GM19193 (cell line): ENCODE measurements at regions not wholly inside any gene's neighbourhood (a gene's known extent, or its start where the extent isn't known, plus 50 kb on each side); places are given as distances from the start of the nearest gene placed in this dataset.

ENCODE experiments used
- POLR2A ChIP-seq: IDR thresholded peaks from 4 replicates; pipeline ENCODE4 v1.6.1; 2011; ENCODE audit not compliant: insufficient read depth, insufficient read length; ENCODE audit errors: extremely low read depth

DNA sequence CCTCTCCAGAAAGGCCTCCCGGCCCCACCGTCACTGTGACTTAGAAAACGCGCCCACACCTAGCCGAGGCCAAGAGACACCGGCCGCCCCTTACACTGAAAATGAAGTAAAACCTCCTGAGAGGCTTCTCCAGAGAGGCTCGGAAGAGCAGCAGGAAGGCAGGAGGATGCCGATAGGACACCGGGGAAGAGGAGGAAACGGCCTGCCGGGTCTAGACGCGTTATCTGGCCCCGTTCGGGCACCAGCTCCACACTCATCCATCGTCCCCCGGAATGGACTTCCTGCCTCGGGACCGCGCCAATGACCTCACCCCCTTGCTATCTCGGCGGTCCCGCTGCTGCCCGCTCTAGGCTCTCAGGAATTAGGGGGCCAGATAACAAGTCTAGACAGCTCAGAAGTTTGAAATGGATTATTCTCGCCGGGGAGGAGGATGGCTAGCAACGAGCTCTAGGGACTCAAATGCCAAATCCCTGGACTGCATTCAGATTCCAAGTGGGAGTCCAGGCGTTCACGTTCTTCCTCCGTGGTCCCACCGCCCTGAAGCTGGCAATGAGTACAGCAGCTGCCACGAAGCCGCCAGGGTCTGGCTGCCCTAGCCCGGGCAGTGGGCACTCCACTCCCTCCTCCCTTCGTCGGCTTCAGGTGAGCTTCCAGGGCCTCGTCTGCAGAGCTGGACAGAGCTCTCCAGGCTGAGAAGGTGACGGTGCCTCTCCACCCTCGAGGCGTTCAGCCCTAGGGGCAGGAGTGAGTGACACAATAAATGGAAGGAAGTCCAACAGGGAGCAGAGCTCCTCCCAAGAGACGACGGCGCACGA, 350.9 kb downstream of the FOXL1 start:
- no peak for TF ChIP-seq POLR2A

DNA sequence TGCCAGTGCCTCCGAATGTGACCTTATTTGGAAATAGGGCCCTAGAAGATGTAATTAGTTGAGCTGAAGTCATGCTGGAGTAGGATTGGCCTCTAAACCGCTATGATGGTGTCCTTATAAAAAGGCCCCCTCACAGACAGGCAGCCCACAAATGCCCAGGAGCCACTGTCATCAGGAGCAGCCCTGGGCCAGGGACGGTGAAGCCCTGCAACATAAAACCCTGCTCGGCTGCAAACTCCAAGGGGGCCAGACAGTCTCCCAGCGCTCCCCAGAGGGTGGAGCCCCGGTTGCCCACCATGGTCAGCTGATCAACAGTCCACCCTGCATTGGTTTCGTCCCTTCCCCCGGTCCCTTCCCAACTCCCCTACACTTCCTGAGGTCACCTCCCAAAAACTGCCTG, 351.7 kb downstream of the FOXL1 start:
- no peak for TF ChIP-seq POLR2A

DNA sequence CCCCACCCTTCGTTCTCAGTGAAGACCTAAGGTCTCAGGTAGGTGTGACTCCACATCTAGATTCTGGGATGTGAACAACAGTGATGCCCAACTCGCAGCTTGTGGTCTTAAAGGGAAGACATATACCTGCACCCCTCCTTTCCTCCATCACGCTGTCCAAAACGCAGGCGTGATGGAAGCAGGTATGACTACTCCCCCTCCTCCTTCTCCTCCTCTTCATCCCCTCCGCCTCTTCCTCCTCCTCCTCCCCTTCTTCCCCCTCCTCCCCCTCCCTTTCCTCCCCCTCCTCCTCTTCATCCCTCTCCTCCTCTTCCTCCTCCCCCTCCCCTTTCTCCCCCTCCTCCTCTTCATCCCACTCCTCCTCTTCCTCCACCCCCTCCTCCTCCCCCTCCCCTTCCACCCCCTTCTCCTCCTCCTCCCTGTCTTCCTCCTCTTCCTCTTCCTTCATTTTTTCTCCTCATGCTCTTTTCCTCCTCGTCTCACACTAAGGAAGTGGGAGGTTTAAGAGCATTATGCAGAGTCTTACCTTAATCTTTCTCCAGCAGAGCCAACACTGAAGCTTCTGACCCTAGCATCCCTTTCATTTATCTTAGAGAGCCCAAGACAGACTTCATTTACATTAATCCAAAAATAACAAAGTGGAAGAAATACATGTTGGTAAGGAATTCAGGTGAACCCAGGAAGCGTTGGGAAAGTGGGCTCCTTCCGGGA, 352.5 kb downstream of the FOXL1 start:
- no peak for TF ChIP-seq POLR2A

DNA sequence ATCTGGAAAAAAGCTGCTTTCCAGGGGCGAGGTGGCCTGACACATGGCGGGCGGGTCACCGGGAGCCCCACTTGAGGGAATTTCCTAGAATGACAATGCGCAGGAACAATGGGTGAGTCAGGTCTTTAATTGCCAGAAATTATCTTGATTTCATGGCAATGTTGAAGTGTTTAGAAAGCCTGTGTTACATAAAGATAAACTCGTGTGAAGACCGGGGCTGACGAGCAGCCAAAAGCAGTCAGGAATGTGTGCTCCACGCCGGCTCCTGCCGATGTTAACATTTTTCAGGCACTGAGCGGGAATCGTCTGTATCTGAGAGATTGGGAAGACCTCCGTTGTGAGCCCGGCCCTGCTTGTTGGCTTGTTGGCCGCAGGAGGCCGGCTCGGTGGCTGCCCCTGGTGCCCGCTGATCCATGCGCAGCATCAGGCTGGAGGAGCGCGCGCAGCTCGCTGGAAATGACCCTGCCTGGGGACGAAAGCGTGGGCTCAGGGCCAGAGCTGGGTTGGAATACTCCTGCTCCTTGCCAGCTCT, 353.1 kb downstream of the FOXL1 start:
- no peak for TF ChIP-seq POLR2A

DNA sequence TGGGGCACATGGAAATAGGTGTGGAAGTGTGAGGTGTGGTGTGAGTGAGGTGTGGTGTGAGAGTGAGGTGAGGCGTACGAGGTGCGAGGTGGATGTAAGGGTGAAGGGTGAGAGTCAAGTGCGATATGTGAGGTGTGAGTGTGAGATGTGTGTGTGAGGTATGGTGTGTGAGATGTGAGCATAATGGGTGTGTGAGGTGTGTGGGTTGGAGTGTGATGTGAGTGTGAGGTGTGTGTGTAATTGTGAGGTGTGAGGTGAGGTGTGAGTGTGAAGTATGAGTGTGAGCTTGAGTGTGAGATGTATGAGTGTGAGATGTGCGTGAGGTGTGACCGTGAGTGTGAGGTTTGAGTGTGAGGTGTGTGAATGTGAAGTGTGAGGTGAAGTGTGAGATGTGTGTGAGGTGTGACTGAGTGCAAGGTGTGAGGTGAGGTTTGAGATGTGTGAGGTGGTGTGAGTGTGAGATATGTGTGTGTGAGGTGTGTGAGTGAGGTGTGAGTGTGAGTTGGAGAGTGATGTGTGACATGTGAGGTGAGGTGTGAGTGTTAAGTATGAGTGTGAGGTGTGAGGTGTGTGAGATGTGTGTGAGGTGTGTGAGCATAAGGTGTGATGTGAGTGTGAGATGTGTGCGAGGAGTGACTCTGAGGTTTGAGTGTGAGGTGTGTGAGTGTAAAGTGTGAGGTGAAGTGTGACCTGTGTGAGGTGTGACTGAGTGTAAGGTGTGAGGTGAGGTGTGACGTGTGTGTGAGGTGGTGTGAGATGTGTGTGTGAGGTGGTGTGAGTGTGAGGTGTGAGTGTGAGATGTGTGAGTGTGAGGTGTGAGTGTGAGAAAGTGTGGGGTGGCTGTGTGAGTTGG, 354.0 kb downstream of the FOXL1 start:
- TF ChIP-seq POLR2A: no peak

DNA sequence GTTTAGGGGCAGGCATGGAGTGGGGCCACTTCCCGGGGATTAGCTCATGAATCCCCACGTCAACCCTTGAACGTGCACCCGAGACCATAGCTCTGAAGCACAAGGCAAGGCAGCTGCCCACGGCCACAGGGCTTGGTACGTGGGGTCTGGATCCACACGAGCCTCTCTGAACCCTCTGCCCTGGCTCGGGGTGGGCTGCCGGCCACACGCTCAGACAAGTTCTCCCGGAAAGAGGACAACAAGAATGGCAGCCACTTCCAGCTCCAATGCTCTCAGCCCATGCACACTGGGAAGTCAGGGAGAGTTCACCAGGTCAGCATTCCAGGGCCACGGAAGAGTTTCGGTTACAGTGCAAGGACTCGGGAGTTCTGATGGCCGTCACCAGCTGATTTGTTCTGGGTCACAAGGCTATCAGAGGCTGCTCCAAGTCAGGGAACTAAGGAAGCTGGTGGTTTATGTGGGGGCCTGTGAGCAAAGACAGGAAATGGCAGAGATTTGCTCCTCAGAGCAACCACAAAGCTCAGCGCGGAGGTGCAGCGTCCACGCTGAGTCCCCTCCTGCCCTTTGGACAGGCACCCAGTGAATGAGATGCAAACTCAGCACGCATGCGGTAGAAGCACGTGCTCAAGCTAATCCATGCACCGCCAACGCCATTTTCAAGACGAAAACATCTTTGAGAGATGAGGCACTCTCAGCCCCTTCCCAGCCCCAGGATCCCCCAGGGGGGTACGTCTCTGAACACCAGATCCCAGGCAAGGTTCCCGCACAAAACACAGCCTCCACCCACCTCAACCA, 356.4 kb downstream of the FOXL1 start:
- TF ChIP-seq POLR2A: no peak

DNA sequence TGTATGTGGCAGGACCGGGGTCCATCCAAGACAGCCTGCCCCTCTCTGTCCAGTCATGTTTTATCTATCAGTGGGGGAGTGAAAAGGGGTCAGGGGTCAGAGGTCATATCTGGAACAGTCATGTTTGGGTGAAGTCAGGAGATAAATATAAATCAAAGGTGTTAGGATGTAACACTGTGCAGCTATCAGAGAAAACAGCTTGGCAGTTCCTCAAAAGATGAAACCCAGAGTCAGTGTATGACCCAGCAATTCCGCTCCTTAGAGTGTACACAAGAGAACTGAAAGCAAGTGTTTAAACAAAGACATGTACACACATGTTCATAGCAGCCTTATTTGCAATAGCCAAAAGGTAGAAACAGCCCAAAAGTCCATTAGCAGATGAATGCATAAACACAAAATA, 361.3 kb downstream of the FOXL1 start:
- no peak for TF ChIP-seq POLR2A

DNA sequence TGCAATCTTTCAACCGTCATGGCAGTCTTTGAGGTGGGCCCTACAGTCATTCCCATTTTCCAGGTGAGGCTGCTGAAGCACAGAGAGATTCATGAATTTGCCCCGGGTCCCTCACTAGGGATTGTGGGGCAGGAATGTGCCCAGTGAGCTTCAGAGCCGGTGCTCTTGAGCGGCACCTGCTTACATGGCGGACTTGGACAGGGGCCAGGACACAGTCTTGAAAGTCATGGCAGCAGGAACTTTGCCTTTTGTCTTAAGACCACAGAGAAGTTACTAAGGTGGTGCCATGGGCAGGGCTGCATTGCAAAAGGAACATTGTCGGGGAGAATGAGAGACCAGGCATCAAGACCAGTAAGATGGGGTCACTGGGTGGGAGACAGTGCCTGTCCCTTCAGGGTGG, 363.4 kb downstream of the FOXL1 start:
- TF ChIP-seq POLR2A: no peak

DNA sequence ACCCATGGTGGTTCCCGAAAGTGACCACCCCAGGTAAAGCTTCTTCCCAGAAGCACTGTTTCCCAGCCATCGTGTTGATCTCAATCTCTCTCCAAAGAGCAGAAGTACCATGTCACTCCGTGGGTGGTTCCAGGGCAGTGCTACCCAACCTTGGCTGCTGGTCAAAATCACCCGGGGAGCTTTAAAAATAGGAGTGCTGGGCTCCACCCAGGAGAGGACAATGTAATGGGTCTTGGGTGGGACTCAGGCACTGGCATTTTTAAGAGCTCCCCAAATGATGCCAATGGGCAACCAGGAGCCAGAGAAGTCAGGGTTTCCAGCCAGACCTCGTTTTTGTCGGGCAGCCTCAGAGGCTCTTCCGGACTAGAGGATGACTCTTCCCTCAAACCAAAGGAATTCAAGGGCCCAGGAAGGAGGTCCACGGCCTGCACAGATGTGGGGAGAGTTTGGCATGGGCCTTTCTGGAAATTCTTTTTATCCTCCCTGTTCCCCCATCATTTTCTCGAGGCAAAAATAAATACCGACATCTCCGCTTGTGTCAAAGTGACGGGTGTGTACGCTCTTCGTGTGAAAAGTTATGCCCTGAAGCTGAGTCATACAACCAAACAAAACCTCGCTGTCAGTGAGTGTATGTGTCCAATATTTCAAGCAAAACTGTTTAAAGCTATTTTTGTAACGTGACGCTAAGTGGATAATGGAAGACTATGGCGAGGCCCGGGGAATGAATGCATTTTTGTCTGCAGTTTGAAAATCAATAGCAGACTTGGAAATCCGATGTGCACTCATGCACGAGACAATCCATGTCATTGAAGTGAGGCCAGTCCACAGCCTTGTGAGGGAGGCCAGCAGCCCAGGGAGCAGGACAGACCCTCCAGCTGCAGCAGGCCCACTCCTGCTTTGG, 364.1 kb downstream of the FOXL1 start:
- no peak for TF ChIP-seq POLR2A

DNA sequence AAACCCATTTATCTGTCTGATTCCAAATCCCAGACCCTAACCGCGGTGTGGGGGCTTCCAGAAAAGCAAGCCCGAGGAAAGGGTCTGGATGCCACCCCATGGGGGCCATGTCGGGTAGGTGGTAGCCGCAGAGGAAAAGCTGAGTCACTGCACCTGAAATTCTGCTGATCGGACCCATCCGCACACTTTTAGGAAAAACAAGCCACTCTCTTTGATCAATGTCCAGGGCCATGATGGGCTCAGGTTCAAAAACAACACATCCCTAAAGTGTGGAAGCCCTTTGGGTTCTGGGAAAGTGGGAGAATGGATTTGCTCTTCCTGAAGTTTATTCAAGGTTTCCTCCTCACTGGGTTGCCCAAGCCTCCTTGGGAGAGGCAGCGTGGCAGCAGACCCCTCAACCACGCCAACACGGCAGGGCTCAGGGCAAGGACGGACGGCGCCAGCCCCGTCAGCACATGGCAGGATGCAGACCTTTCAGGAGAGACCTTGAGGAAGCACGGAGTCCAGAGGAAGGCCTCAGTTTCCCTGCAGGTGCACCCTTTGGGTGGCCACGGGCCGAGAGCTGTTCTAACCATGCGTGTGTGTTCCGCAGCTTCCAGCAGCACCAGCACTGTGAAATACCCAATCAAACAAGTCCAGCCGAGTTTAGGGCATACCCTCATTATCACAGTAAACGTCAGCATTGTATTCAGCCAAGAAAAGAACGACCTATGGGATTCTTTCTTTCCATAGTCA, 367.0 kb downstream of the FOXL1 start:
- no peak for TF ChIP-seq POLR2A

DNA sequence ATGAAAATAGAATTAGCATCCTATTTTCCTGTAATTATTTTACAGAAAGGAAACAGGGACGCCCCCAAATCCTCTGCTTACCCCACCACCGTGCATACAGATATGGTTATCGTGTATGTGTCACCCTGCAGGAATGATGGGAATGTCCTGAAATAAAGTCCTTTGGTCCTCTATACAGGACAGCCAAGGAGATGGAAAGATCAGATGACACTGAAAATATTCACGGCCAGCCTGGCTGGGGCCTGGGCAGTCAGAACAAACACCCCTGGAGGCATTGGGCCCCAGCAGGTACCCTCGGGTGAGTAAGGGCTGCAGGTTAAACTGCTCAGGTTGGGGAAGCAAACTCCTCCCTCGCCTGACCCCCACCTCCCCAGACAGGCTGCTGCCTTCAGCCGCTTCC, 368.0 kb downstream of the FOXL1 start:
- no peak for TF ChIP-seq POLR2A

DNA sequence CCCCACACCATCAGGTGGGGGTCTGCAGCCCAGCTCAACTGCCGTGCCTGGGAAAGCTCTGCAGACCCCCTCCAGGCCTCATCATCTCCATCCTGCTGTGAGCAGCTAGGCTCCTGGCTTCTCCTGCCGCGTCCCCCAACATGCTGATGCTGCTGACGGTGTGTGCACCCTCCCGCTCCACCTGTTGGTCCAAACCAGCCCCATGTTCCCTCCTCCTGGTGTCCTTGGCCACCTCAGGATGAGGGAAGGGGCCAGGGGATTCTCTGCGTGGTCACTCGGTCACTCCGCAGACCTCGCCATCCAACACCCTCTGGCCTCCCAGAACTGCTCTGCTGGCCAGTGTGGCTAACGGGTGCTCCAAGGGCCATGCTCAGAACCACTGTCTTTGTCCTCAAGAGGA, 368.6 kb downstream of the FOXL1 start:
- no peak for TF ChIP-seq POLR2A

DNA sequence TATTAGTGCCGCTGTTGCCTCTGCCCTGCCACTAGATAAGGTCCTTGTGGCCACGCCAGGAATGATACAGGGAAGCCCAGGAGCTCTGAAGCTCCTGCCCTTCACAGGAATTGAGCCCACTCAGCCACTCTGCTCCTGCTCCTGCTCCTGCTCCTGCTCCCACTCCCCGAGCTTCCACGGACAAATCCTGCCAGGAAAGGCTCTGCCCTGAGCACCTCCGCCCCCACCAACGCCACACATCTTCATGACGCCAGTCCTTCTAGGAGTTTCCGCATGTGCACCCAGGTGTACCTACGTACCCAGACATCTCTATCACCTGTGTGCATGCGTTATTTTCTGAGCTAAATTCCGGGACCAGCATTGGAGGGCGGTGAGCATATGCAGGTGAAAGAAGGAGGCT, 369.1 kb downstream of the C16orf95 start:
- no peak for TF ChIP-seq POLR2A
